SK-N-SH (cell line): ENCODE measurements at regions not wholly inside any gene's neighbourhood (a gene's known extent, or its start where the extent isn't known, plus 50 kb on each side); places are given as distances from the start of the nearest gene placed in this dataset.

Source experiments
- JUND ChIP-seq: IDR thresholded peaks from 2 replicates; pipeline ENCODE4 v1.4.0; 2012
- RAD21 ChIP-seq: IDR thresholded peaks from 2 replicates; pipeline ENCODE4 v1.6.1; 2012; ENCODE audit warnings: mild to moderate bottlenecking, low read length
- YY1 ChIP-seq: IDR thresholded peaks from 2 replicates; pipeline ENCODE4 v1.4.0; 2012; ENCODE audit warnings: low read depth, mild to moderate bottlenecking
- TF ChIP-seq, protein P1 (sequence below): fragments of 200-600 bp; sonication (generic); IDR thresholded peaks from 2 replicates; pipeline ENCODE4 v1.6.1; 2017; ENCODE audit warnings: antibody characterized with exemption, mild to moderate bottlenecking, moderate library complexity

DNA sequence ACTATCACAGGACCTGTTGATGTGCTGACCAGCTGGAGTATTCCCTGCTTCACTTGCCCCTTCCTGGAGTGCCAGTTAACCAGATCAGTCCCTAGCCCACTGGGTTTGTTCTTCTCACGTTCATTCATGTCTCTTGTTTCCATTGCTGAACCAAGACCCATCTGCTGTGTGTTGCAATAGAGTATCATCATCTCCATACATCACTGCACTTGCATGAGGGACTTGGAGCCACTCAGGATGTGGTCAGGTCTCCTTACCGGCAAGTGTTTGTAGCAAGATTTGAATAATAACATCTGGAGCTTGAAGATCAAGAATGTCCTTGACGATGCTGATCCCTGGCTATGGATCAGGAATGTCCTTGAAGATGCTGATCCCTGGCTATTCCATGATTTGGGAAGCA lies 358.6 kb downstream of the IRX1 start:
- TF ChIP-seq RAD21 (no peak), JUND (no peak), YY1 (no peak)
- TF ChIP-seq, protein P1, sequence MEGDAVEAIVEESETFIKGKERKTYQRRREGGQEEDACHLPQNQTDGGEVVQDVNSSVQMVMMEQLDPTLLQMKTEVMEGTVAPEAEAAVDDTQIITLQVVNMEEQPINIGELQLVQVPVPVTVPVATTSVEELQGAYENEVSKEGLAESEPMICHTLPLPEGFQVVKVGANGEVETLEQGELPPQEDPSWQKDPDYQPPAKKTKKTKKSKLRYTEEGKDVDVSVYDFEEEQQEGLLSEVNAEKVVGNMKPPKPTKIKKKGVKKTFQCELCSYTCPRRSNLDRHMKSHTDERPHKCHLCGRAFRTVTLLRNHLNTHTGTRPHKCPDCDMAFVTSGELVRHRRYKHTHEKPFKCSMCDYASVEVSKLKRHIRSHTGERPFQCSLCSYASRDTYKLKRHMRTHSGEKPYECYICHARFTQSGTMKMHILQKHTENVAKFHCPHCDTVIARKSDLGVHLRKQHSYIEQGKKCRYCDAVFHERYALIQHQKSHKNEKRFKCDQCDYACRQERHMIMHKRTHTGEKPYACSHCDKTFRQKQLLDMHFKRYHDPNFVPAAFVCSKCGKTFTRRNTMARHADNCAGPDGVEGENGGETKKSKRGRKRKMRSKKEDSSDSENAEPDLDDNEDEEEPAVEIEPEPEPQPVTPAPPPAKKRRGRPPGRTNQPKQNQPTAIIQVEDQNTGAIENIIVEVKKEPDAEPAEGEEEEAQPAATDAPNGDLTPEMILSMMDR = no peak
